Adrenal gland (tissue), 5 donors: ENCODE measurements at regions not wholly inside any gene's neighbourhood (a gene's known extent, or its start where the extent isn't known, plus 50 kb on each side); places are given as distances from the start of the nearest gene placed in this dataset.

Source experiments
- POLR2A ChIP-seq, 2 donors: fragments of 450-650 bp; IDR thresholded peaks; one replicate each; pipeline ENCODE4 v1.6.1; 2017; ENCODE audit warnings: antibody characterized with exemption in 2 of 2, mild to moderate bottlenecking in 2 of 2, moderate library complexity in 1 of 2
- TF ChIP-seq, protein P1 (sequence below), 6 experiments: fragments of 450-650 bp in 4 of 6; fragments of 200-600 bp in 2 of 6; sonication (generic) in 1 of 6; IDR thresholded peaks; 1 replicate in 5 of 6; 2 replicates in 1 of 6; pipeline versions ENCODE4 v1.5.1 to v1.8.0; 2016 to 2021; ENCODE audit warnings: antibody characterized with exemption in 6 of 6, mild to moderate bottlenecking in 2 of 6, moderate library complexity in 1 of 6
- donor health status: DM: no; HTN: no; CAD: no.

DNA sequence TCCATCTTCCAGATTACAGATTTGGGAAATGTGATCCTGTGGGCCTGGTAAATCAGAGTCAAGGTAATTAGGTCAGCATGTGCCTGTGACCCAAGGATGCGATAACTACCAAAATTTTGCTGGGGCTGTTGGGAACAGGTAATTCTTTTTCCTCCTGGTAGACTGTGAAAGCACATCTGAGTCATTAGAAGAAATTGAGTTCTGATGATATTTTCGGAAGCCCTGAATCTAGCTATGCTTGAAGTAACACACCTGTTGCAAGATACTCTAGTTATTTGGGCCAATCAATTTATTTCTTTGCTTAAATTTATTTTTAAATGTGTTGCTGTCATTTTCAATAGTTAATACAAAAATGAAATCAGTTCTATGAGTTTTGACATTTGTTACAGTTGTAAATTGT lies 903.6 kb downstream of the RPA4 start:
- TF ChIP-seq, protein P1, sequence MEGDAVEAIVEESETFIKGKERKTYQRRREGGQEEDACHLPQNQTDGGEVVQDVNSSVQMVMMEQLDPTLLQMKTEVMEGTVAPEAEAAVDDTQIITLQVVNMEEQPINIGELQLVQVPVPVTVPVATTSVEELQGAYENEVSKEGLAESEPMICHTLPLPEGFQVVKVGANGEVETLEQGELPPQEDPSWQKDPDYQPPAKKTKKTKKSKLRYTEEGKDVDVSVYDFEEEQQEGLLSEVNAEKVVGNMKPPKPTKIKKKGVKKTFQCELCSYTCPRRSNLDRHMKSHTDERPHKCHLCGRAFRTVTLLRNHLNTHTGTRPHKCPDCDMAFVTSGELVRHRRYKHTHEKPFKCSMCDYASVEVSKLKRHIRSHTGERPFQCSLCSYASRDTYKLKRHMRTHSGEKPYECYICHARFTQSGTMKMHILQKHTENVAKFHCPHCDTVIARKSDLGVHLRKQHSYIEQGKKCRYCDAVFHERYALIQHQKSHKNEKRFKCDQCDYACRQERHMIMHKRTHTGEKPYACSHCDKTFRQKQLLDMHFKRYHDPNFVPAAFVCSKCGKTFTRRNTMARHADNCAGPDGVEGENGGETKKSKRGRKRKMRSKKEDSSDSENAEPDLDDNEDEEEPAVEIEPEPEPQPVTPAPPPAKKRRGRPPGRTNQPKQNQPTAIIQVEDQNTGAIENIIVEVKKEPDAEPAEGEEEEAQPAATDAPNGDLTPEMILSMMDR (IDR thresholded peaks at IDR 0.05), result no peak
- no peak for TF ChIP-seq POLR2A (IDR thresholded peaks at IDR 0.05)
